Right atrium auricular region (tissue), 2 donors: ENCODE measurements at regions not wholly inside any gene's neighbourhood (a gene's known extent, or its start where the extent isn't known, plus 50 kb on each side); places are given as distances from the start of the nearest gene placed in this dataset.
"Not testable (repeated sequence)": the region's sequence is repeated elsewhere in the genome, so short reads cannot be mapped to it uniquely, and the experiment has no call there.

Experiments
- DNase-seq: peaks from one replicate; pipeline ENCODE4 v3.0.0-alpha.2; 2019; ENCODE audit warnings: low spot score
- H3K27ac ChIP-seq, 2 donors: fragments of 200-600 bp; sonication (generic); 1 replicate in 1 of 2; 2 replicates in 1 of 2; pipeline ENCODE4 v1.5.1; 2016 to 2019
- H3K27me3 ChIP-seq, 2 donors: fragments of 200-600 bp; sonication (generic); one replicate each; pipeline versions ENCODE4 v1.5.1 to v1.6.0; 2017 to 2019
- H3K36me3 ChIP-seq: fragments of 200-600 bp; sonication (generic); one replicate; pipeline ENCODE4 v1.5.1; 2016
- H3K4me1 ChIP-seq, 2 donors: fragments of 200-600 bp; sonication (generic); one replicate each; pipeline versions ENCODE4 v1.5.1 to v1.6.0; 2017 to 2019
- H3K4me3 ChIP-seq, 2 donors: fragments of 200-600 bp; sonication (generic); 1 replicate in 1 of 2; 2 replicates in 1 of 2; pipeline ENCODE4 v1.5.1; 2017 to 2019; ENCODE audit warnings: mild to moderate bottlenecking in 1 of 2, moderate library complexity in 1 of 2
- H3K9me3 ChIP-seq, 2 donors: fragments of 200-600 bp; sonication (generic); one replicate each; pipeline ENCODE4 v1.5.1; 2019
- TF ChIP-seq, protein P1 (sequence below), 2 donors: fragments of 200-600 bp; sonication (generic); IDR thresholded peaks; one replicate each; pipeline ENCODE4 v1.5.1; 2019; ENCODE audit warnings: antibody characterized with exemption in 2 of 2

DNA sequence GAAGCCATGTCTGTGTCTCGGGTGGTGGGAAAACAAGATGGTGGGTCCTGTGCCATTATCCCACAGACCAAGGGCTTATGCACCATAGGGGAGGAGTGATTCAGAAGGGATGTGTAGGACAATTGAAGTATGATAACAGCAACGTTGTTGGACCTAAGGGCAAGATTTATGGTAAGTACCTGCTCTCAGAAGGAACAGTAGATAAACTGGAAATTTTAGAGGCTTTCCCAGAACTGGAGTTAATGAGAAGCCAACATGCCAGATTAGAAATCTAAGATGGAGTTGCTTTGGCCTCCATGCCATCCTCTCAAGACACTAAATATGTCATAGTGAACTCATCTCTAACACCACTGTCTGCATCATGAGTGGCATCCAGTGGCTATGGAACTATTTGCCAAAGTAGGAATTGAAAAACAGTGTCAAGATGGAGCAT lies 84.7 kb upstream of the MYLIP start:
- H3K27me3 ChIP-seq = no peaks in the 10 kb centered on the region
- no peaks in the 10 kb centered on the region for H3K4me1 ChIP-seq
- no peaks in the 10 kb centered on the region for H3K36me3 ChIP-seq
- H3K9me3 ChIP-seq = peaks cover 0 to 8% of the 10 kb centered on the region in 2 donors
- no peak overlapping the region for H3K4me3 ChIP-seq
- H3K27ac ChIP-seq = no peak overlapping the region
- TF ChIP-seq, protein P1, sequence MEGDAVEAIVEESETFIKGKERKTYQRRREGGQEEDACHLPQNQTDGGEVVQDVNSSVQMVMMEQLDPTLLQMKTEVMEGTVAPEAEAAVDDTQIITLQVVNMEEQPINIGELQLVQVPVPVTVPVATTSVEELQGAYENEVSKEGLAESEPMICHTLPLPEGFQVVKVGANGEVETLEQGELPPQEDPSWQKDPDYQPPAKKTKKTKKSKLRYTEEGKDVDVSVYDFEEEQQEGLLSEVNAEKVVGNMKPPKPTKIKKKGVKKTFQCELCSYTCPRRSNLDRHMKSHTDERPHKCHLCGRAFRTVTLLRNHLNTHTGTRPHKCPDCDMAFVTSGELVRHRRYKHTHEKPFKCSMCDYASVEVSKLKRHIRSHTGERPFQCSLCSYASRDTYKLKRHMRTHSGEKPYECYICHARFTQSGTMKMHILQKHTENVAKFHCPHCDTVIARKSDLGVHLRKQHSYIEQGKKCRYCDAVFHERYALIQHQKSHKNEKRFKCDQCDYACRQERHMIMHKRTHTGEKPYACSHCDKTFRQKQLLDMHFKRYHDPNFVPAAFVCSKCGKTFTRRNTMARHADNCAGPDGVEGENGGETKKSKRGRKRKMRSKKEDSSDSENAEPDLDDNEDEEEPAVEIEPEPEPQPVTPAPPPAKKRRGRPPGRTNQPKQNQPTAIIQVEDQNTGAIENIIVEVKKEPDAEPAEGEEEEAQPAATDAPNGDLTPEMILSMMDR (IDR thresholded peaks at IDR 0.05) = no peak
- DNase-seq = no peak

DNA sequence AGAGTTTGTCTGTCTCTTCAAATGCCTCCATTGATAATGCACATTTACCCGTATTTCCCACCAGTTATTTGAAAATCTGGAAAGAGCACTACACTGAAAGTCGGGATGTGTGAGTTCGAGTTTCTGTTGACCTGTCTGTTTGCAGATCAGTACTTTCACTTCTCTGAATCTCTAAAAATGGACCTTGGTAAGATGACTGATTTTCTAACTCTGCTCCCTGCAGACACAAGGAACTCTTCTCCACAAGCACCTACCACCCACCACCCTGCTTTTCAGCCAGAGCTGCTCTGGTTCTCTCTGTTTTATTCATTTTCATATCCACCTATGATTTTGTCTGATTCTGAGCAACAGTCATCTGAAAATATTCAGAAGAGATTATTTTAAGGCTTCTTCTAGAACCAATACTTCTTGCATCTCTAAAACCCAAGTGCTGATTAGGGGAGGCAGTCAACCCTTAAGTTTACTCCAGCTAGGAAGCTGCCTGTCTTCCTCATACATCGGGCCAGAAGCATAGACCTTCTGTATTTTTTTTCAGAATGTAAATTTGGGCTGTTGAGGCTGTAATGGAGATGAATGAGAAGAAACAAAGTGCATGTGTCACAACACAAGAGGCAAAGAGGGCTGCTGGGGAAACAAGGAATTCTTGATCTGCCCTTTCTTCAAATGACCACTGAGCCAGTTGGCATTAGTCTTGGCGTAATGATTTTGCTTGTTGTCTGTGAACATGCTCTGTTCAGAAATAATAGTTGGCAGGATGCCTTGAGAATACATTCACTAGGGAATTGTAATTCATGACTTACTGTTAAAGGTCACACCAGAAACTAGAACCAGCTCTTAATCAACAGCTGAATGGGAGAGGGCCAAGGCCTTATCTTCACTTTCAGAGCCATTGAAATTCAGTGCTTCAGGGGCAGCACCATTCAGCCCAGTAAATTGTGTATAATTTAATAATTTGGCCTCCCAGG lies 85.4 kb upstream of the MYLIP start:
- no peak overlapping the region for H3K27ac ChIP-seq
- TF ChIP-seq, protein P1 (IDR thresholded peaks at IDR 0.05) = no peak
- no peaks in the 10 kb centered on the region for H3K36me3 ChIP-seq
- no peak for DNase-seq
- H3K4me3 ChIP-seq = no peak overlapping the region
- no peaks in the 10 kb centered on the region for H3K4me1 ChIP-seq
- peaks cover 0 to 8% of the 10 kb centered on the region in 2 donors for H3K9me3 ChIP-seq
- H3K27me3 ChIP-seq = no peaks in the 10 kb centered on the region

DNA sequence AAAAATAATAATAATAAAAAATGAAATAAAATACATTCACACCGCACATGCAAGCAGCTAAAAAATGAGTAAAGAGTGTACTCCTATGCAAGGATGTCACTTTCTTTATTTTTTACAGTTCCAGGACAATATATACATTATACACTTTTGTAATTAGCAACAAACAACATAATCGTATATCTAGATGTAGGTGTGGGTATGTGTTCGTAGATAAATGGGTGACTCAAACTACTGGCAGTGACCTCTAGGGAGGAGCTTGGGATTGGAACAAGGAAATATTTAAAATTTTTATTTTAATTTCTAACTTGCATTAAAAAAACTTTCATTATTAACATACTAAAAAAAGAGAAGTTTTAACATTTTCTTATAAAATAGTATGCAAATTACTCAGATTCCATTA lies 86.1 kb upstream of the MYLIP start:
- TF ChIP-seq, protein P1 (IDR thresholded peaks at IDR 0.05) = no peak
- Histone ChIP-seq H3K27me3 (no peaks in the 10 kb centered on the region), H3K9me3 (peaks cover 0 to 8% of the 10 kb centered on the region in 2 donors), H3K27ac (no peak overlapping the region), H3K36me3 (no peaks in the 10 kb centered on the region), H3K4me3 (no peak overlapping the region), H3K4me1 (no peaks in the 10 kb centered on the region)
- no peak for DNase-seq

DNA sequence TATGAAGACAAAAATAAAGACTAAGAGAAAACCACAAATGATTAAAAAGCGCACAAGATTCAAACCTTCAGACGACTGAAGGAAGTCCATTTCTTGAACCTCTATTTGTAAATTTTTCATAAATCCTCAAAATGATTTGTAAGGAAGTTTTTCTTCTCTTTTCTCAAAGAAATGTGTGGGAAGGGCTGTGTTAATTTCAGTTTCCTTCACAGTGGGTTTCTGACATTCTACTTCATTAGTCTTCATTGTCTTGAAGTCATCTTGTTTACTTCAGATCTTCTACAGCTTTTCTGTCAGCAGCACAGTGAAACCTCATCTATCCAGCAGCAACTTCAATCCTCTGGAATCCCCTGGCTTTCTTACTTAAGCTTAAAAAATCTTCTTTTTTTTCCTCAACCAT lies 87.6 kb upstream of the MYLIP start:
- Histone ChIP-seq H3K27me3 (no peaks in the 10 kb centered on the region), H3K4me1 (no peaks in the 10 kb centered on the region)
- TF ChIP-seq, protein P1 (IDR thresholded peaks at IDR 0.05) = no peak

DNA sequence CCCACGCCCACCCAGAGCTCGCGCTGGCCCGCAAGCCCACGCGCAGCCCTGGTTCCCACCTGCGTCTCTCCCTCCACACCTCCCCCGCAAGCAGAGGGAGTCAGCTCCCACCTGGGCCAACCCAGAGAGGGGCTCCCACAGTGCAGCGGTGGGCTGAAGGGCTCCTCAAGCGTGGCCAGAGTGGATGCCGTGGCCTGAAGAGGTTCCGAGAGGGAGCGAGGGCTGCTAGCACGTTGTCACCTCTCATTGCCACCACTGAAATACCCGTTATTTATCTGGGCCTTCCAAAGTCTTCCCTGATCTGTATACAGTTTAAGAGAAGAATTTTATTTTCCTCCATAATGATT lies 88.3 kb upstream of the MYLIP start:
- H3K4me1 ChIP-seq = no peaks in the 10 kb centered on the region
- no peak overlapping the region for H3K4me3 ChIP-seq
- DNase-seq = no peak
- no peaks in the 10 kb centered on the region for H3K36me3 ChIP-seq
- no peaks in the 10 kb centered on the region for H3K27me3 ChIP-seq
- TF ChIP-seq, protein P1 (IDR thresholded peaks at IDR 0.05) = no peak
- H3K9me3 ChIP-seq = peaks cover 0 to 8% of the 10 kb centered on the region in 2 donors
- no peak overlapping the region for H3K27ac ChIP-seq

More for the DNA sequence above, 87.6 kb upstream of the MYLIP start:
- no peak for DNase-seq
- Histone ChIP-seq H3K4me3 (no peak overlapping the region), H3K27ac (no peak overlapping the region), H3K36me3 (no peaks in the 10 kb centered on the region), H3K9me3 (peaks cover 0 to 8% of the 10 kb centered on the region in 2 donors)

DNA sequence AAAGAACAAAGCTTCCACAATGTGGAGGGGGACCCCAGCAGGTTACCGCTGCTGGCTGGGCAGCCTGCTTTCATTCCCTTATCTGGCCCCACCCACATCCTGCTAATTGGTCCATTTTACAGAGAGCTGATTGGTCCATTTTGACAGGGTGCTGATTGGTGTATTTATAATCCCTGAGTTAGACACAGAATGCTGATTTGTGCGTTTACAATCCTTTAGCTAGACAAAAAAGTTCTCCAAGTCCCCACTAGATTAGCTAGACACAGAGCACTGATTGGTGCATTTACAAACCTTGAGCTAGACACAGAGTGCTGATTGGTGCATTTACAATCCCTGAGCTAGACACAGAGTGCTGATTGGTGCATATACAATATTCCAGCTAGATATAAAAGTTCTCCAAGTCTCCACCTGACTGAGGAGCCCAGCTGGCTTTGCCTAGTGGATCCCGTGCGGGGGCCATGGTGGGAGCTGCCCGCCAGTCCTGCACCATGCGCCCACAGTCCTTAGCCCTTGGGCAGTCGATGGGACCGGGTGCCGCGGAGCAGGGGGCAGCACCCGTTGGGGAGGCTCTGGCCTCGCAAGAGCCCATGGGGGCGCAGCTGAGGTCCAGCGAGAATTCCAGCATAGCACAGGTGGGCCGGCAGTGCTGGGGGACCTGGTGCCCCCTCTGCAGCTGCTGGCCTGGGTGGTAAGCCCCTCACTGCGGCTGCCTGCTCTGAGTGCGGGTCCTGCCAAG lies 88.8 kb upstream of the MYLIP start:
- not testable (repeated sequence) for H3K27me3 ChIP-seq, H3K4me3 ChIP-seq, DNase-seq, H3K27ac ChIP-seq, H3K36me3 ChIP-seq, H3K4me1 ChIP-seq, H3K9me3 ChIP-seq
